ENCODE measurements at regions not wholly inside any gene's neighbourhood (a gene's known extent, or its start where the extent isn't known, plus 50 kb on each side); places are given as distances from the start of the nearest gene placed in this dataset.

DNA sequence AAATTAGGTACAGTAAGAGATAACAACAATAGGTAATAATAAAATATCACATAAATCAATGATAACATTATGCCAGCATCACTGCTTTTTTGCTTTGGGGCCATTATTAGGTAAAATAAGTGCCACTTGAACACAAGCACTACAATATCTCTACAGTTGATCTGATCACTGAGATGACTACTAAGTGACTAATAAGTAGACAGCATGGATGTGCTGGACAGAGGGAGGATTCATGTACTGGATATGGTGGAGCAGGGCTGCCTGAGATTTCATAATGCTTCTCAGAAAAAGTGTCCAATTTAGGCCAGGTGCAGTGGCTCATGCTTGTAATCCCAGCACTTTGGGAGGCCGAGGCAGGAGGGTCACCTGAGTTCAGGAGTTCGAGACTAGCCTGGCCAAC is 137.8 kb upstream of the IL1RAPL2 start:
- Histone ChIP-seq H3K36me3 (ENCODE audit: control insufficient read depth, insufficient read depth, low read length) (no peaks in the 10 kb centered on the region), H2BK120ac (ENCODE audit: low read depth, low read length) (no peak overlapping the region), H4K8ac (ENCODE audit: low read depth in 2 of 2, low read length in 2 of 2) (no peak overlapping the region), H2BK5ac (ENCODE audit: low read depth, low read length, poor library complexity, severe bottlenecking) (no peak overlapping the region), H3K27ac (ENCODE audit: insufficient read depth, low read length) (no peak overlapping the region), H3K23ac (ENCODE audit: low read depth, low read length) (no peak overlapping the region), H3K9ac (ENCODE audit: low read depth, low read length) (no peak overlapping the region), H2BK15ac (ENCODE audit: low read depth, low read length) (no peak overlapping the region), H3K14ac (replicated peaks; ENCODE audit: low read depth, low read length) (no peak overlapping the region), H3K4me3 (ENCODE audit: insufficient read depth, low read depth, low read length) (no peak overlapping the region), H3K4ac (ENCODE audit: low read depth, low read length) (no peak overlapping the region), H4K5ac (ENCODE audit: low read depth, low read length) (no peak overlapping the region), H2AFZ (replicated peaks; ENCODE audit: low read length, poor library complexity) (no peak overlapping the region), H4K20me1 (ENCODE audit: insufficient read depth, low read length) (no peaks in the 10 kb centered on the region), H3K9me1 (ENCODE audit: insufficient read depth, low read length) (no peaks in the 10 kb centered on the region), H2AK9ac (replicated peaks; ENCODE audit: low read depth, low read length, poor library complexity) (no peak overlapping the region), H3K27me3 (ENCODE audit: control insufficient read depth, insufficient read depth, low read length) (peaks cover 5% of the 10 kb centered on the region), H3K18ac (ENCODE audit: low read depth, low read length) (no peak overlapping the region), H3K79me1 (ENCODE audit: low read depth in 1 of 2, low read length in 2 of 2) (no peaks in the 10 kb centered on the region), H2AK5ac (ENCODE audit: low read depth, low read length) (no peak overlapping the region), H3K4me1 (ENCODE audit: control insufficient read depth, insufficient read depth, low read length) (no peaks in the 10 kb centered on the region), H3K9me3 (ENCODE audit: control insufficient read depth, insufficient read depth, low read length) (no peaks in the 10 kb centered on the region), H3K4me2 (ENCODE audit: low read depth, low read length) (no peak overlapping the region), H3K56ac (ENCODE audit: extremely low read depth, insufficient read depth, low read length) (no peak overlapping the region), H2BK20ac (ENCODE audit: low read depth, low read length) (no peak overlapping the region), H4K91ac (ENCODE audit: insufficient read depth, low read depth, low read length) (no peak overlapping the region)
- ChIA-PET POLR2A (ENCODE audit: unreplicated experiment) (no interaction called here), CTCF (no interaction called here)
- intact Hi-C loops (cut with micrococcal nuclease): no loop called here
- dilution Hi-C loops (cut with HindIII; ENCODE audit: low sequenced_read_pairs, unreplicated experiment): no loop called here
- in situ Hi-C loops (cut with MboI; ENCODE audit: low sequenced_read_pairs): no loop called here
- DNase-seq (no peak), ATAC-seq (ENCODE audit: low read depth) (no peak)
- TF ChIP-seq RAD21 (IDR thresholded peaks at IDR 0.05; ENCODE audit: low read length): no peak
- no peak for TF ChIP-seq NFE2L2 (IDR thresholded peaks at IDR 0.05; ENCODE audit: low read depth, low read length)
- no peak for TF ChIP-seq RFX5 (IDR thresholded peaks at IDR 0.05; ENCODE audit: low read depth, low read length)
- no peak for TF ChIP-seq POLR2A (IDR thresholded peaks at IDR 0.05; ENCODE audit: low read depth, low read length)
- TF ChIP-seq SMC3 (IDR thresholded peaks at IDR 0.05; ENCODE audit: low read depth, low read length): no peak
- no peak for TF ChIP-seq ELK1 (IDR thresholded peaks at IDR 0.05; ENCODE audit: borderline replicate concordance, low read depth, low read length)
- TF ChIP-seq, protein P1, sequence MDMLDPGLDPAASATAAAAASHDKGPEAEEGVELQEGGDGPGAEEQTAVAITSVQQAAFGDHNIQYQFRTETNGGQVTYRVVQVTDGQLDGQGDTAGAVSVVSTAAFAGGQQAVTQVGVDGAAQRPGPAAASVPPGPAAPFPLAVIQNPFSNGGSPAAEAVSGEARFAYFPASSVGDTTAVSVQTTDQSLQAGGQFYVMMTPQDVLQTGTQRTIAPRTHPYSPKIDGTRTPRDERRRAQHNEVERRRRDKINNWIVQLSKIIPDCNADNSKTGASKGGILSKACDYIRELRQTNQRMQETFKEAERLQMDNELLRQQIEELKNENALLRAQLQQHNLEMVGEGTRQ (IDR thresholded peaks at IDR 0.05; ENCODE audit: low read depth, low read length): no peak
- no peak for TF ChIP-seq MXI1 (IDR thresholded peaks at IDR 0.05; ENCODE audit: borderline replicate concordance, low read depth, low read length)
- TF ChIP-seq CEBPB (IDR thresholded peaks at IDR 0.05; ENCODE audit: low read depth, low read length): no peak
- TF ChIP-seq FOS (IDR thresholded peaks at IDR 0.05; ENCODE audit: low read depth, low read length): no peak
- no peak for TF ChIP-seq CHD1 (IDR thresholded peaks at IDR 0.05; ENCODE audit: low read depth, low read length)
- TF ChIP-seq BHLHE40 (IDR thresholded peaks at IDR 0.05; ENCODE audit: low read depth, low read length): no peak
- no peak for TF ChIP-seq MAFK (IDR thresholded peaks at IDR 0.05; ENCODE audit: low read depth, low read length)
- no peak for TF ChIP-seq MAZ (IDR thresholded peaks at IDR 0.05; ENCODE audit: borderline replicate concordance, low read depth, low read length)
- TF ChIP-seq, protein P2, sequence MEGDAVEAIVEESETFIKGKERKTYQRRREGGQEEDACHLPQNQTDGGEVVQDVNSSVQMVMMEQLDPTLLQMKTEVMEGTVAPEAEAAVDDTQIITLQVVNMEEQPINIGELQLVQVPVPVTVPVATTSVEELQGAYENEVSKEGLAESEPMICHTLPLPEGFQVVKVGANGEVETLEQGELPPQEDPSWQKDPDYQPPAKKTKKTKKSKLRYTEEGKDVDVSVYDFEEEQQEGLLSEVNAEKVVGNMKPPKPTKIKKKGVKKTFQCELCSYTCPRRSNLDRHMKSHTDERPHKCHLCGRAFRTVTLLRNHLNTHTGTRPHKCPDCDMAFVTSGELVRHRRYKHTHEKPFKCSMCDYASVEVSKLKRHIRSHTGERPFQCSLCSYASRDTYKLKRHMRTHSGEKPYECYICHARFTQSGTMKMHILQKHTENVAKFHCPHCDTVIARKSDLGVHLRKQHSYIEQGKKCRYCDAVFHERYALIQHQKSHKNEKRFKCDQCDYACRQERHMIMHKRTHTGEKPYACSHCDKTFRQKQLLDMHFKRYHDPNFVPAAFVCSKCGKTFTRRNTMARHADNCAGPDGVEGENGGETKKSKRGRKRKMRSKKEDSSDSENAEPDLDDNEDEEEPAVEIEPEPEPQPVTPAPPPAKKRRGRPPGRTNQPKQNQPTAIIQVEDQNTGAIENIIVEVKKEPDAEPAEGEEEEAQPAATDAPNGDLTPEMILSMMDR (conservative IDR thresholded peaks at IDR 0.05; ENCODE audit: low read depth, low read length): no peak
- no peak for TF ChIP-seq RCOR1 (IDR thresholded peaks at IDR 0.05; ENCODE audit: insufficient replicate concordance, low read length)
- no TSS peak for BruUV-seq (replicated peaks)
- no CpG with 5 or more reads among the region's 2 CpGs for WGBS, 2 experiments (ENCODE audit: extremely low coverage in 2 of 2, insufficient read length in 1 of 2)

Data from IMR-90 (cell line).